ENCODE measurements at regions not wholly inside any gene's neighbourhood (a gene's known extent, or its start where the extent isn't known, plus 50 kb on each side); places are given as distances from the start of the nearest gene placed in this dataset.

GRCh38 chr11:127223633-127224032 lies 223.1 kb upstream of the KIRREL3 start:
- no peak for DNase-seq

- no peak for DNase-seq
These were observed 222.5 kb upstream of the KIRREL3 start for GRCh38 chr11:127223026-127223425.

- DNase-seq = no peak
These were observed 219.1 kb upstream of the KIRREL3 start for GRCh38 chr11:127219704-127220103.

DNA sequence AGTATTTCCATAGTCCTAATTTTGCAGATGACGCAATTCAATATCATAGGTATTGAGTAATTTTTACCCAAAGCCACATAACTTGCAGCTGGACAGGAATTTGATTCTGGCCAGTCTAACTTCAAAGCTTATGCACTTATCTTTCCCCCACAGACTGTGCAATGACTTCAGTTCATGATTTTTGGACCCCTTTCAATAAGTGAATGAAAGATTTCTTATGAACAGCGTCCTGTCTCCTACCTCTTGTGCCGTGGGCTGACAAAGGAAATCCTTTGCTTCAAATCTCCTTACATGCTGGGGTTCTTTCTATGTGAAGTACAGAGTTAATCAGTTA lies 217.7 kb upstream of the KIRREL3 start:
- no peak for DNase-seq

DNA sequence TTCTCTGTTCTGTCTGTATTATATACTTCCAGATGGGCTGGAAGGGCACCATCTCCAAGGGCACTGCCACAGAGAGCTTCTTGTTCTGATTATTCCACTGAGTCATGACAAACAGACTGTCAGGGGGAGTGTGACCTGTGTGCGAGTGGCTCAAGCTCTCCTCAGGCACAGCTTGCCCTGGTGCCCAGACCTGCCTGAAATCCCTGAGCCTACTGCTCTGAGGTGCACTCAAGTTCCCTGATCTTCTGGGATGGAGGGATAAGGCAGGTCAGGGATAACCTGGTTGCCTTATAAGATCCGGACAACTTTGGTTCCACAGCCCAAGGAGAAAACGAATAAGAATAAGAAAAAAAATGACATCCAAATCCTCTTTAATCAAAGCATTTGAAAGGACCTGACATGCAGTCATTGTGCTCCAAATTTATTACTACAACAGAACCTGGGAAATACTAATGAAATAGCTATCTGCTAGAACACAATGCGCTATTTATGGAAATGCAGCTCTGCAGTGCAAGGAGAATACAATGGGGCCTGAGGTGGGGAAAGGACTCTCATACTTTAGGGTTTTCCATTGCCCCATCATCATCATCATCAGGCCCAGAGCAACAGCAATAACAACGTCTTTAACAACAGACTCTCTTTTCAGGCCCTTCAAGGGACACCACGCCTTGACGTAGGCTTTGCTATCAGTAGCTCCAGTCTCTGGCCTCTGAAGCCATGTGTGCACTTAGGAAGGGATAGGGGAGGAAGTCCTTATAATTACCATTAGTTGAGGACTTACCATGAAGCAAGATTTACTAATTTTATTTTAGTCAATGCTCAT lies 217.1 kb upstream of the KIRREL3 start:
- no peak for DNase-seq

DNA sequence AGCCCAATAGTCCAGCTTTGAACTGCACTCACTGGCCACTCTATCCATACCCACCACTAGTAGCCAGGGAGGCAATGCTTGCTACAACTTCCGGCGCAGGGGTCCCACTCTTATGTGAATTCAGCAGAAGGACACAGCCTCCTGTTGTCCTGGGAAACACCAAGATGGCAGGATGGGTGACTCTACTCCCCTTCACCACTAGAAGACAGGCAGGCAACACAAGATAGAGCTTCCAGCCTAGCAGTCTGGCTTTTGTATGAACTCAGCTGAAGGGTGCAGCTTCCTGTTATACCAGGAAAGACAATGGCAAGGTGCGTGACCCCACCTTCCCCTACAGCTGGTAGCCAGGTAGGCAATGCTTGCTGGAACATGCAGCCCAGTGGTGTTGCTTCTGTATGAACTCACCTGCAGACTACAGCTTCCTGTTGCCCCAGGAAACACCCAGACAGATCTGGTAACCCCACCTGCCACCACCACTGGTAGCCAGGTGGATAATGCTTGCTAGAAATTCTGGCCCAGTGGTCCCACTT lies 205.2 kb upstream of the KIRREL3 start:
- no peak for DNase-seq

GRCh38 chr11:127203490-127203889 lies 202.9 kb upstream of the KIRREL3 start:
- DNase-seq = no peak

- no peak for DNase-seq
These were observed 201.5 kb upstream of the KIRREL3 start for GRCh38 chr11:127202105-127202504.

GRCh38 chr11:127199306-127199801 lies 198.8 kb upstream of the KIRREL3 start:
- DNase-seq = no peak

GRCh38 chr11:127195501-127196120 lies 195.0 kb upstream of the KIRREL3 start:
- DNase-seq = no peak

GRCh38 chr11:127194521-127194920 lies 194.0 kb upstream of the KIRREL3 start:
- DNase-seq = no peak

DNA sequence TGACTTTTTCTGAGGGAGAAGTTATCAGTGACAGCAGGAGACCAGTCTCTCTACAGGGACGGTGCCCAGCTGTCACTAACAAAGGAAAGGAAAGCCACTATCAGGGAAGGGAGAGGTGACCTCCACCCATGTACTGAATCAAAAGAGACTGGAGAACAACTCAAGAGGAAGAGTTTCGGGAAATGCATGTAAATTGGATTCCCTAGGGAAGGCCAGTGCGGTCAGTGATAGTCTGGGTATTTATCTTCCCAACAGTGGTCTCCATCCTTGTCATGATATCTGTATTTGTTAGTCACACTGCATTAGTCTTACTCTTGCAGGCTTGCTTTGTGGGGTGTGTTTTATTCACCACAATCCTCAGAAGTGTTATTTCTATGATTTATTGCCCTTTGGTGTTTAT lies 193.4 kb upstream of the KIRREL3 start:
- DNase-seq = no peak

DNA sequence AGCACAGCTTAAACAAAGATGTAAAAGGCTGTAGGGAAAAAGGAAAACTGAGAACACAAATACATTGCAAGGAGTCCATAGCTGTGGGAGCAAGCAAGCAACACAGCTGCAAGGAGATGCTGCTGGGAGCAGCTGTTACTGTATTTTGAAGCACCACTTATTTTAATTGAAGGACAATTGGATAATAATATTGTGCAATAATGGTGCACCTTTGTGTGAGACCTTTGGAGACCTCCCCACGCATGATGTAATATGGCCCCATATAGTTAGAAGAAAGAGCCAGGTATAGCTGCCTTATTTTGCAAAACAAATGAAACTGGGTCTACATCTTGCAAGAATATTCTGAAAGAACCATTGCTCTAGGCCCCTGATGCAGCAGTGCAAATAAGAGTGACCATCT lies 191.1 kb upstream of the KIRREL3 start:
- no peak for DNase-seq

DNA sequence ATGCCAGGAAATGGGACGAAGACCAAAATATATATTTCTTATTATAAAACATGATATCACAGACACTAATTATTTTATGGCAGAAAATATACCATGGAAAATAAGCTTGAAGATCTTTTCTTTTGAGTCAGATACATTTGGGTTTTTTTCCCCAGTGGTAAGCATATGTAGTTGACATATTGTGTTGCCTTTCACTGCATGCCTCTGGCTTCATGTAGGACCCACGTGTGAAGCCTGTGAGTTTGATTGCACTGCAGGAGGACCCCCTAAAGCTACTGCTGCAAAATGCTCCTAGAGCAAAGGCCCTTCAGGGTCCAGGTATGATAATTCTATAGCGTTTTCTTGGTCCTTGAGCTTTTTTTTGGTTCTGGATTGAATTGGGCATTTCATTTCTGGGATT lies 190.7 kb upstream of the KIRREL3 start:
- DNase-seq = no peak

GRCh38 chr11:127182586-127183203 lies 182.1 kb upstream of the KIRREL3 start:
- no peak for DNase-seq

DNA sequence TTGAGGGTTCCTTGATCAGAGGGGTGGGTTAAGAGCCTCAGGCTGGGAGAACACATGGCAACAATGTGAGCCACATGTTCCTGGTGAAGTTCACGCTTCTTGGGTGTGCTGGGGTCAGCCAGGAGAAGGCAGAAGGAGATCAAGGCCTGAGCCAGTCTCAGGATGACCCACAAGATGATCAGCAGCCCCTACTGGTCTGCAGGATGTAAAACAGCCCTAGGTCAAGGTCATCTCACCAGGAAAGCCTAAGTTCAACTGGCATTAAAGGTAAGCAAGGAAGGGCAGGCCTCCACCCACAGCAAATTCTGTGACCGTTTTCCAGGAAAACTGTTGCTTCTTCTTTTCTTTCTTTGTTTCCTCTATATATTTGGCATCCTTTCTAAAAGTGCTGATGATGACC lies 156.7 kb upstream of the KIRREL3 start:
- no peak for DNase-seq

DNA sequence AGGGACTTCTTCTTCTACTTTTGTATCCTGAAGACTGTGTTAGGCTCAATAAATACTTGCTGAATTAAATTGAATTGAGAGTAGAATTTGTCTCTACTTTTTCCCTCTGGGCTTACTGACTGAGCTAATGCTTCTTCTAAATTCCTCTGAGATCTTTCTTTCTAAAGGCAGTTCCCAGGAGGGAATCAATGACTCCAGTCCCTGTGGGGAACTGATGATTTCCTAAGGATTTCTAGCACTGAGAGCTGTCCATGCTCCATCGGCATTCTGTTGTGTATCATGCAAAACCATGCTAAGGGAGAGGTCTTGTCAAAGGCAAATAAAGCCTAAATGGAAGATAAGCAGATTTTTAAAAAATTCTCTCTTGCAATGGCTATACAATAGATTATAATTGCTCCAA lies 148.8 kb upstream of the KIRREL3 start:
- no peak for DNase-seq

- DNase-seq = no peak
These were observed 142.7 kb upstream of the KIRREL3 start for GRCh38 chr11:127143251-127143650.

GRCh38 chr11:127138613-127139012 lies 138.0 kb upstream of the KIRREL3 start:
- DNase-seq = no peak

GRCh38 chr11:127137771-127138280 lies 137.3 kb upstream of the KIRREL3 start:
- peak; percentile 60 for DNase-seq

GRCh38 chr11:127136438-127136837 lies 135.9 kb upstream of the KIRREL3 start:
- no peak for DNase-seq

DNA sequence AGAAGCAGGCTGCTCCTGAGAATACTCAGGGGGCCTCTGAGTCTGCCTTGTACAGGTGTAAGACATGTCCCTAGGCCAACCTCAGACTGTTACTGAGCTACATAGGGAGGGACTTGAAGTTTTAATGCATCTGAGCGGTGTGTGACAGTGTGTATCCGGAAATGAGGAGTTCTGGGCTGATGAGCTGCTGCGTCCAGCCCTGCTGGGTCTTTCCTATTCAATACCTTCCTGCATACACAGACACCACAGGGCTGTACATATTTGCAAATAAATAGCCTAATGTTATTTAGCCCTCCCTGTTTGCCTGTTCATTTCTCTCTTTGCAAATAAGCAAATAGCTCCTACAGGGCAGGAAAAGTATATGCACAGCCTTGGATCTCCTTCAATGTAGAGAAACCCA lies 134.7 kb upstream of the KIRREL3 start:
- no peak for DNase-seq

GRCh38 chr11:127133061-127133460 lies 132.5 kb upstream of the KIRREL3 start:
- no peak for DNase-seq
